HCT116 (cell line): ENCODE measurements at regions not wholly inside any gene's neighbourhood (a gene's known extent, or its start where the extent isn't known, plus 50 kb on each side); places are given as distances from the start of the nearest gene placed in this dataset.

Experiments used
- CTCF ChIP-seq, 3 experiments: fragments of 200-600 bp in 1 of 3; sonication (generic) in 1 of 3; IDR thresholded peaks in 2 of 3; conservative IDR thresholded peaks in 1 of 3; 2 replicates each; pipeline ENCODE4 v1.5.1; 2012 to 2017; ENCODE audit warnings: low read depth in 2 of 3, low read length in 2 of 3, antibody characterized with exemption in 1 of 3, borderline replicate concordance in 1 of 3, control low read depth in 1 of 3, mild to moderate bottlenecking in 1 of 3, mixed read lengths in 1 of 3, mixed run types in 1 of 3, moderate library complexity in 1 of 3; ENCODE audit not compliant: insufficient read depth in 1 of 3
- POLR2A ChIP-seq: IDR thresholded peaks from 2 replicates; pipeline ENCODE4 v1.7.0; 2011; ENCODE audit warnings: borderline replicate concordance; ENCODE audit not compliant: insufficient read depth, insufficient read length; ENCODE audit errors: extremely low read depth
- SIN3A ChIP-seq: IDR thresholded peaks from 2 replicates; pipeline ENCODE4 v1.6.1; 2012; ENCODE audit warnings: low read depth

GRCh38 chr1:217189362-217189761 is 441.5 kb downstream of the GPATCH2 start:
- TF ChIP-seq CTCF (IDR thresholded peaks at IDR 0.05 in 2 of 3, conservative IDR thresholded peaks at IDR 0.05 in 1 of 3; ENCODE audit: borderline replicate concordance in 1 of 3, insufficient read depth in 1 of 3, low read depth in 2 of 3, low read length in 2 of 3): no peak
- TF ChIP-seq POLR2A: no peak
- TF ChIP-seq SIN3A: no peak
